Gastroesophageal sphincter (tissue), 3 donors: ENCODE measurements at regions not wholly inside any gene's neighbourhood (a gene's known extent, or its start where the extent isn't known, plus 50 kb on each side); places are given as distances from the start of the nearest gene placed in this dataset.

ENCODE experiments used
- CTCF ChIP-seq, 4 experiments: fragments of 200-600 bp in 2 of 4; fragments of 450-650 bp in 2 of 4; sonication (generic) in 1 of 4; IDR thresholded peaks; one replicate each; pipeline ENCODE4 v1.5.1; 2017 to 2019; ENCODE audit warnings: antibody characterized with exemption in 4 of 4, mild to moderate bottlenecking in 2 of 4, moderate library complexity in 2 of 4
- POLR2A ChIP-seq, 2 donors: fragments of 450-650 bp; IDR thresholded peaks; one replicate each; pipeline ENCODE4 v1.6.1; 2017; ENCODE audit warnings: antibody characterized with exemption in 2 of 2, mild to moderate bottlenecking in 2 of 2, moderate library complexity in 1 of 2
- POLR2AphosphoS5 ChIP-seq: sonication (generic); formaldehyde crosslinking; IDR thresholded peaks from one replicate; pipeline ENCODE4 v1.6.1; 2017; ENCODE audit warnings: antibody characterized with exemption

DNA sequence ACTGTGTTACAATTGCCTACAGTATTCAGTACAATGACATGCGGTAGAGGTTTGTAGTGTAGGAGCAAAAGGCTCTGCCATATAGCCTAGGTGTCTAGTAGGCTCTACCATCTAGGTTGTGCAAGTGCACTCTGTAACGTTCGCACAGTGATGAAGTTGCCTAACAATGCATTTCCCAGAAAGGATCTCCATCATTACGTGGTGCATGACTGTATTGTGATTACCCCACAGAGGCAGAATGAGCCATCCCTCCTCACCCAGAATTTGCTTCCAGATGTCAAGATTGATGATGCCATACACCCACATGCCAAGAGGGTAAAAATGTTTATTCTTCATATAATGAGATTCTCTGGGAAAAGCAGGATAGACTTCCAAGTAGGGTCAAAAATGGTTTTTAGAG lies 199.3 kb upstream of the CTTNBP2NL start:
- no peak for TF ChIP-seq POLR2A (IDR thresholded peaks at IDR 0.05)
- TF ChIP-seq CTCF (IDR thresholded peaks at IDR 0.05): no peak
- no peak for TF ChIP-seq POLR2AphosphoS5
